HEK293 (cell line): ENCODE measurements at regions not wholly inside any gene's neighbourhood (a gene's known extent, or its start where the extent isn't known, plus 50 kb on each side); places are given as distances from the start of the nearest gene placed in this dataset.

Experiments used
- CTCF ChIA-PET: fragments of 350-600 bp; formaldehyde crosslinking; extraction: SDS; loops from one replicate; lab custom pipeline; 2021; ENCODE audit warnings: antibody characterized with exemption; lab: Yijun Ruan, JAX
- POLR2A ChIA-PET: fragments of 300-600 bp; formaldehyde crosslinking; extraction: SDS; loops from one replicate; lab custom pipeline; 2020; ENCODE audit warnings: antibody characterized with exemption, inconsistent platforms; lab: Yijun Ruan, JAX
- H3K27ac ChIP-seq: fragments of 200-500 bp; sonication (Bioruptor generic); 2 replicates; pipeline ENCODE4 v1.5.1; 2014; ENCODE audit warnings: low read depth, low read length, control low read depth, inconsistent platforms; ENCODE audit errors: extremely low read depth
- H3K36me3 ChIP-seq, 2 experiments: fragments of 200-500 bp in 1 of 2; sonication (Bioruptor generic) in 1 of 2; 1 replicate in 1 of 2; 2 replicates in 1 of 2; pipeline ENCODE4 v1.5.1; 2014 to 2017; ENCODE audit warnings: inconsistent platforms in 2 of 2, low read length in 2 of 2; ENCODE audit not compliant: control insufficient read depth in 2 of 2, insufficient read depth in 1 of 2
- H3K4me1 ChIP-seq: fragments of 200-500 bp; sonication (Bioruptor generic); 2 replicates; pipeline ENCODE4 v1.5.1; 2014; ENCODE audit warnings: mild to moderate bottlenecking, low read length, inconsistent platforms; ENCODE audit not compliant: control insufficient read depth, insufficient read depth
- H3K4me3 ChIP-seq: 2 replicates; pipeline ENCODE4 v1.5.1; 2011; ENCODE audit warnings: low read depth, mild to moderate bottlenecking, control low read depth, low read length, moderate library complexity
- H3K9me3 ChIP-seq: fragments of 200-500 bp; sonication (Bioruptor generic); 2 replicates; pipeline ENCODE4 v1.5.1; 2014; ENCODE audit warnings: low read depth, low read length, inconsistent platforms; ENCODE audit not compliant: control insufficient read depth, insufficient read depth
- GFI1B ChIP-seq: fragments of 450-650 bp; formaldehyde crosslinking; IDR thresholded peaks from 2 replicates; pipeline ENCODE4 v1.5.1; 2016; ENCODE audit warnings: missing biosample characterization, missing genetic modification characterization
- KLF16 ChIP-seq: fragments of 450-650 bp; formaldehyde crosslinking; IDR thresholded peaks from 2 replicates; pipeline ENCODE4 v1.5.1; 2017; ENCODE audit warnings: missing biosample characterization, missing genetic modification characterization
- KLF7 ChIP-seq: fragments of 450-650 bp; formaldehyde crosslinking; IDR thresholded peaks from 2 replicates; pipeline ENCODE4 v1.5.1; 2016; ENCODE audit warnings: missing biosample characterization, missing genetic modification characterization, borderline replicate concordance
- OVOL3 ChIP-seq: fragments of 450-650 bp; formaldehyde crosslinking; IDR thresholded peaks from 2 replicates; pipeline ENCODE4 v1.5.1; 2016; ENCODE audit warnings: missing biosample characterization, missing genetic modification characterization
- ZBTB17 ChIP-seq: fragments of 450-650 bp; formaldehyde crosslinking; IDR thresholded peaks from 2 replicates; pipeline ENCODE4 v1.5.1; 2016; ENCODE audit warnings: missing biosample characterization, missing genetic modification characterization
- ZNF114 ChIP-seq: fragments of 450-650 bp; formaldehyde crosslinking; IDR thresholded peaks from 2 replicates; pipeline ENCODE4 v1.5.0; 2017; ENCODE audit warnings: missing biosample characterization, missing genetic modification characterization
- ZNF155 ChIP-seq: fragments of 450-650 bp; formaldehyde crosslinking; IDR thresholded peaks from 2 replicates; pipeline ENCODE4 v1.5.1; 2016; ENCODE audit warnings: missing biosample characterization, missing genetic modification characterization
- ZNF366 ChIP-seq: fragments of 450-650 bp; formaldehyde crosslinking; conservative IDR thresholded peaks from 2 replicates; pipeline ENCODE4 v1.5.1; 2016; ENCODE audit warnings: missing biosample characterization, missing genetic modification characterization
- ZNF394 ChIP-seq: fragments of 450-650 bp; formaldehyde crosslinking; IDR thresholded peaks from 2 replicates; pipeline ENCODE4 v1.5.1; 2016; ENCODE audit warnings: missing biosample characterization, missing genetic modification characterization, mild to moderate bottlenecking, moderate library complexity, borderline replicate concordance
- ZNF521 ChIP-seq: fragments of 450-650 bp; formaldehyde crosslinking; IDR thresholded peaks from 2 replicates; pipeline ENCODE4 v1.5.1; 2017; ENCODE audit warnings: missing biosample characterization, mild to moderate bottlenecking, missing genetic modification characterization
- ZNF544 ChIP-seq: fragments of 450-650 bp; formaldehyde crosslinking; IDR thresholded peaks from 2 replicates; pipeline ENCODE4 v1.5.0; 2017; ENCODE audit warnings: missing biosample characterization, missing genetic modification characterization
- ZNF791 ChIP-seq: fragments of 450-650 bp; formaldehyde crosslinking; IDR thresholded peaks from 2 replicates; pipeline ENCODE4 v1.5.1; 2016; ENCODE audit warnings: missing biosample characterization, missing genetic modification characterization
- ZXDB ChIP-seq: fragments of 450-650 bp; formaldehyde crosslinking; IDR thresholded peaks from 2 replicates; pipeline ENCODE4 v1.5.1; 2016; ENCODE audit warnings: missing biosample characterization, missing genetic modification characterization
- TF ChIP-seq, protein P1 (sequence below): fragments of 450-650 bp; IDR thresholded peaks from 2 replicates; pipeline ENCODE4 v1.5.1; 2018; ENCODE audit warnings: missing biosample characterization, mild to moderate bottlenecking, missing genetic modification characterization
- TF ChIP-seq, protein P2 (sequence below): fragments of 450-650 bp; formaldehyde crosslinking; IDR thresholded peaks from 2 replicates; pipeline ENCODE4 v1.5.1; 2017; ENCODE audit warnings: missing biosample characterization, missing genetic modification characterization
- TF ChIP-seq, protein P3 (sequence below): fragments of 450-650 bp; formaldehyde crosslinking; IDR thresholded peaks from 2 replicates; pipeline ENCODE4 v1.5.1; 2016; ENCODE audit warnings: missing biosample characterization, missing genetic modification characterization

DNA sequence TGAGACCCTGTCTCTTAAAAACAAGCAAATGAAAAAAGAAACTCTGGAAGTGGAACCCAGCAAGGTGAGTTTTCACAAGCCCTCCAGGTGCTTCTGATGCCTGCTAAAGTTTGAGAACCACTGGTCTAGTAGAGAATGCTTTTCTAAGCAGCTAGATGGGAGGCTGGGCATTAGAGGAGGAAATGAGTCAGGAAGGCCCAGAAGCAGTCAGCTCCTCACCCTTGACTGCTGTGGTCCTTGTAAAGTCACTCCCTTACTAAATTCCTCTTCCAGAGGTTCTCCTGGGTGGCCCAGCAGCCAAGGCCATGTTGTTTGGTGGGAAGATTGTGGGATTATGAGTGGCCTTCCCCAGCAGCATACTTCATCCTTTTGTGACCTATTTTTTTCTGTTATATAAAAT lies 52.0 kb upstream of the FYN start:
- no peak overlapping the region for H3K4me3 ChIP-seq
- H3K27ac ChIP-seq = no peak overlapping the region
- H3K36me3 ChIP-seq = no peaks in the 10 kb centered on the region
- POLR2A ChIA-PET = interaction anchor here (1.1 kb wide), 1 partner anchor 52 kb away, joined by 3 read pairs; the partner anchor contains the start of gene FYN
- CTCF ChIA-PET = interaction anchor here (0.6 to 2.5 kb wide), 4 partner anchors 13 to 104 kb away, joined by 3 to 6 read pairs (median 4); no protein-coding TSS in a partner anchor
- H3K4me1 ChIP-seq = peaks cover 20% of the 10 kb centered on the region
- TF ChIP-seq KLF7 (tag by site-specific recombination) = no peak
- no peak for TF ChIP-seq ZXDB (tag by site-specific recombination)
- TF ChIP-seq, protein P1, sequence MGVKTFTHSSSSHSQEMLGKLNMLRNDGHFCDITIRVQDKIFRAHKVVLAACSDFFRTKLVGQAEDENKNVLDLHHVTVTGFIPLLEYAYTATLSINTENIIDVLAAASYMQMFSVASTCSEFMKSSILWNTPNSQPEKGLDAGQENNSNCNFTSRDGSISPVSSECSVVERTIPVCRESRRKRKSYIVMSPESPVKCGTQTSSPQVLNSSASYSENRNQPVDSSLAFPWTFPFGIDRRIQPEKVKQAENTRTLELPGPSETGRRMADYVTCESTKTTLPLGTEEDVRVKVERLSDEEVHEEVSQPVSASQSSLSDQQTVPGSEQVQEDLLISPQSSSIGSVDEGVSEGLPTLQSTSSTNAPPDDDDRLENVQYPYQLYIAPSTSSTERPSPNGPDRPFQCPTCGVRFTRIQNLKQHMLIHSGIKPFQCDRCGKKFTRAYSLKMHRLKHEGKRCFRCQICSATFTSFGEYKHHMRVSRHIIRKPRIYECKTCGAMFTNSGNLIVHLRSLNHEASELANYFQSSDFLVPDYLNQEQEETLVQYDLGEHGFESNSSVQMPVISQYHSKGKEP (tag by site-specific recombination) = no peak
- no peak for TF ChIP-seq OVOL3 (tag by site-specific recombination)
- no peak for TF ChIP-seq ZNF544 (tag by site-specific recombination)
- no peak for TF ChIP-seq GFI1B (tag by site-specific recombination)
- no peak for TF ChIP-seq ZNF521 (tag by site-specific recombination)
- TF ChIP-seq, all 188 proteins: peak for 0
- H3K9me3 ChIP-seq = no peaks in the 10 kb centered on the region

- Histone ChIP-seq H3K27ac (no peak overlapping the region), H3K4me3 (no peak overlapping the region), H3K36me3 (no peaks in the 10 kb centered on the region), H3K9me3 (no peaks in the 10 kb centered on the region), H3K4me1 (peaks cover 16% of the 10 kb centered on the region)
- ChIA-PET POLR2A (interaction anchor here (0.6 to 0.7 kb wide), 2 partner anchors 14 to 56 kb away, joined by 3 read pairs; no protein-coding TSS in a partner anchor), CTCF (interaction anchor here (1.0 to 1.1 kb wide), 2 partner anchors 13 to 70 kb away, joined by 3 to 4 read pairs; no protein-coding TSS in a partner anchor)
- TF ChIP-seq KLF16 (no peak), ZNF366 (tag by site-specific recombination) (0 out of 2 replicates have a peak, but pooled peaks have one; percentile 28), ZBTB17 (tag by site-specific recombination) (peak; percentile 31)
Measured at GRCh38 chr6:111926731-111927302, 53.6 kb upstream of the FYN start.

- Histone ChIP-seq H3K4me3 (no peak overlapping the region), H3K36me3 (no peaks in the 10 kb centered on the region), H3K27ac (no peak overlapping the region), H3K9me3 (no peaks in the 10 kb centered on the region), H3K4me1 (peaks cover 11% of the 10 kb centered on the region)
- no peak for TF ChIP-seq ZNF394 (tag by site-specific recombination)
- no peak for TF ChIP-seq ZNF155 (tag by site-specific recombination)
- TF ChIP-seq ZNF114 (tag by site-specific recombination) = no peak
- no peak for TF ChIP-seq ZNF791 (tag by site-specific recombination)
- TF ChIP-seq, protein P2, sequence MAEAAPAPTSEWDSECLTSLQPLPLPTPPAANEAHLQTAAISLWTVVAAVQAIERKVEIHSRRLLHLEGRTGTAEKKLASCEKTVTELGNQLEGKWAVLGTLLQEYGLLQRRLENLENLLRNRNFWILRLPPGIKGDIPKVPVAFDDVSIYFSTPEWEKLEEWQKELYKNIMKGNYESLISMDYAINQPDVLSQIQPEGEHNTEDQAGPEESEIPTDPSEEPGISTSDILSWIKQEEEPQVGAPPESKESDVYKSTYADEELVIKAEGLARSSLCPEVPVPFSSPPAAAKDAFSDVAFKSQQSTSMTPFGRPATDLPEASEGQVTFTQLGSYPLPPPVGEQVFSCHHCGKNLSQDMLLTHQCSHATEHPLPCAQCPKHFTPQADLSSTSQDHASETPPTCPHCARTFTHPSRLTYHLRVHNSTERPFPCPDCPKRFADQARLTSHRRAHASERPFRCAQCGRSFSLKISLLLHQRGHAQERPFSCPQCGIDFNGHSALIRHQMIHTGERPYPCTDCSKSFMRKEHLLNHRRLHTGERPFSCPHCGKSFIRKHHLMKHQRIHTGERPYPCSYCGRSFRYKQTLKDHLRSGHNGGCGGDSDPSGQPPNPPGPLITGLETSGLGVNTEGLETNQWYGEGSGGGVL (tag by site-specific recombination) = 0 out of 2 replicates have a peak, but pooled peaks have one; percentile 20
- TF ChIP-seq, protein P3, sequence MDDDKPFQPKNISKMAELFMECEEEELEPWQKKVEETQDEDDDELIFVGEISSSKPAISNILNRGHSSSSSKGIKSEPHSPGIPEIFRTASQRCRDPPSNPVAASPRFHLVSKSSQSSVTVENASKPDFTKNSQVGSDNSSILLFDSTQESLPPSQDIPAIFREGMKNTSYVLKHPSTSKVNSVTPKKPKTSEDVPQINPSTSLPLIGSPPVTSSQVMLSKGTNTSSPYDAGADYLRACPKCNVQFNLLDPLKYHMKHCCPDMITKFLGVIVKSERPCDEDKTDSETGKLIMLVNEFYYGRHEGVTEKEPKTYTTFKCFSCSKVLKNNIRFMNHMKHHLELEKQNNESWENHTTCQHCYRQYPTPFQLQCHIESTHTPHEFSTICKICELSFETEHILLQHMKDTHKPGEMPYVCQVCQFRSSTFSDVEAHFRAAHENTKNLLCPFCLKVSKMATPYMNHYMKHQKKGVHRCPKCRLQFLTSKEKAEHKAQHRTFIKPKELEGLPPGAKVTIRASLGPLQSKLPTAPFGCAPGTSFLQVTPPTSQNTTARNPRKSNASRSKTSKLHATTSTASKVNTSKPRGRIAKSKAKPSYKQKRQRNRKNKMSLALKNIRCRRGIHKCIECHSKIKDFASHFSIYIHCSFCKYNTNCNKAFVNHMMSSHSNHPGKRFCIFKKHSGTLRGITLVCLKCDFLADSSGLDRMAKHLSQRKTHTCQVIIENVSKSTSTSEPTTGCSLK (tag by site-specific recombination) = no peak
- ChIA-PET CTCF (interaction anchor here (1.0 to 1.1 kb wide), 2 partner anchors 13 to 70 kb away, joined by 3 to 4 read pairs; no protein-coding TSS in a partner anchor), POLR2A (no interaction called here)
Measured at GRCh38 chr6:111927321-111927720, 54.1 kb upstream of the FYN start.
